GM19240 (cell line): ENCODE measurements at regions not wholly inside any gene's neighbourhood (a gene's known extent, or its start where the extent isn't known, plus 50 kb on each side); places are given as distances from the start of the nearest gene placed in this dataset.

Experiments used
- DNase-seq: peaks from one replicate; pipeline ENCODE4 v3.0.0; 2011; ENCODE audit warnings: low spot score; ENCODE audit not compliant: insufficient read length

- DNase-seq, result no peak
These were observed 59.9 kb downstream of the BMP4 start for GRCh38 chr14:53896726-53897125.

DNA sequence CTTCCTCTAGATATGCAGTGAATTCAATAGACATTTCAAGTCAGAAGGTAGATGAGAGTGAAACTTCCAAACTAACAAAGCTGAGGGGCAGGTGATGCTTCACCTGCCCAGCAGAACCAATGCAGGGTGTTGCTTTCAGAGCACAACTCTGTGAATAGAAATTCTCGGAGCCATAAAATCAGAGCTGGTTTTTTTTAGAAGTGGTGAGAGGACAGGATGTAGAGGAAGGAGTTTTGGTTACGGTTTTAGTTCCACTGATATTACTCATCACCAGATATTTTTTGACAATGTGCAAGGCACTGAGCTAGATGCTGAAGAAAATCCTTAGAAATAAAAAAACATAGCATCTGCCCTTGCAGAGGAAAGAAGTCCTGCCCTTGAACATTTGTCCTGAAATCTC lies 62.2 kb downstream of the BMP4 start:
- peak; percentile 22 for DNase-seq

GRCh38 chr14:53893374-53893773 lies 63.3 kb downstream of the BMP4 start:
- DNase-seq, result no peak

GRCh38 chr14:53890611-53891101 lies 66.0 kb downstream of the BMP4 start:
- DNase-seq, result no peak

DNA sequence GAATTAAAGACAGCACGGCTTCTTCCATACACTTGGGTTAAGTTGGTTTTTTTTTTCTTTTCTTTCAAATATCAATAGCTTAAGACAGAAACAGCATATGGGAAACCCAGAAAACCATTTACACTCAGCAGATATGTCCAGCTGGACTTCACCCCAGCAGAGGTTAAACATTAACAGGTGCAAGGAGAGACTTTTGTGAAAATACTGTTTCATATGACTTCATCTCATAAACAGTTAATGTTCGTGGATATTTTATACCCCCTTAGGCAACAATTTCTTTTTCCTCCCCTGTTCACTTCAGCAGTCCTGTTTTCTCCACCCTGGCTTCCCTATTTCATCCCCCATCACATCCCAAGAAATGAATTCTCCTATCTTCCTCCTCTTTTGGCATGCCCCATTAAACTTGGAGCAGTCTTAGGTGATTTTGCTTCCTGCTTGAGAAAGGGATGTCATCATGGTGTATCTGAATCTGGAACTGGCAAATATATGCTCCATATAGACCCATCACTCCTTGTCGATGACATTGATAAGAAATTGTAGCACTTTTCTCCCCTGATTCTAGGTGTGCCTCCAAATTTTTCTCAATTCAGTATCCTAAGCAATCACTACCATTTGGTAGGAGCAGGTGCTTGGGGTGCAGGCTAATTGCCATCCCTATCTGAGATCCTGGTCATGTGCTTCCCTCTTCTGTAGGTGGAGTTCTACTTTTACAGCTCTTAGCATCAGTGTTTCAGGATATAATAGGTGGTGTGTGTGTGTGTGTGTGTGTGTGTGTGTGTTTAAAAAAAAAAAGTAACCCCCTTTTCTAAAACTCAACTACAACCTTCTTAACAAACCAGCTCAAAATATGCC lies 67.9 kb downstream of the BMP4 start:
- DNase-seq, result no peak

- no peak for DNase-seq
These were observed 71.4 kb downstream of the BMP4 start for GRCh38 chr14:53885136-53885640.

- no peak for DNase-seq
These were observed 72.0 kb downstream of the BMP4 start for GRCh38 chr14:53884601-53885000.

DNA sequence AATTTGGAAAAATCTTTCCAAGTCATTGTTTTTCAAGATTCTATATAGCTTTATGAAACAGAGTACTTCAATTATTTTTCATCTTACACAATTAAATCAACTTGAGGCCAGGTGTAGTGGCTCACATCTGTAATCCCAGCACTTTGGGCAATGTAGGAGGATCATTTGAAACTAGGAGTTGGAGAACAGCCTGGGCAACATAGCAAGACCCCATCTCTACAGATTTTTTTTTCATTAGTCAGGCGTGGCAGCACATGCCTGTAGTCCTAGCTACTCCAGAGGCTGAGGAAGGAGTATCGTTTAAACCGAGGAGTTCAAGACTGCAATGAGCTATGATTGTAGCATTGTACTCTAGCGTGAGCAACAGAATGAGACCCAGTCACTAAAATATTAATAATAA lies 72.9 kb downstream of the BMP4 start:
- no peak for DNase-seq

DNA sequence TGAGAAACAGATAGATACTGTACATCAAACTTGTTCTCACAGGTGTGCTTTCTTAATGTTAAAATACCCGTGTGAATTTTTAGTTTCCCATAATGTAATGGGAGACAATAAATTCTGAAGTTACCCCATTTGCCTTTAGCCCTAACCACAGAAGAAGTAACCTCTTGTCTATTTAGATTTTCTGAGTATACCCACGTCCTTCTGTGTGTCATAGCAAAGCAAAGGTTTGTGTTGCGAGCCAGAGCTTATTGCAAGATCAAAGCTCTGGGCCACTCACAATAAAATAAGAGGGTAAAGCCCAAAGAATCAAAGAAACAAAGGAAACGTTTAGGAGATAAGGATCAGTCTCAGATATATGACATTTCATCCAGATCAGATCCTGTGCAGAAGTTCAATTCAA lies 73.9 kb downstream of the BMP4 start:
- DNase-seq, result no peak

GRCh38 chr14:53881921-53882320 lies 74.7 kb downstream of the BMP4 start:
- no peak for DNase-seq

DNA sequence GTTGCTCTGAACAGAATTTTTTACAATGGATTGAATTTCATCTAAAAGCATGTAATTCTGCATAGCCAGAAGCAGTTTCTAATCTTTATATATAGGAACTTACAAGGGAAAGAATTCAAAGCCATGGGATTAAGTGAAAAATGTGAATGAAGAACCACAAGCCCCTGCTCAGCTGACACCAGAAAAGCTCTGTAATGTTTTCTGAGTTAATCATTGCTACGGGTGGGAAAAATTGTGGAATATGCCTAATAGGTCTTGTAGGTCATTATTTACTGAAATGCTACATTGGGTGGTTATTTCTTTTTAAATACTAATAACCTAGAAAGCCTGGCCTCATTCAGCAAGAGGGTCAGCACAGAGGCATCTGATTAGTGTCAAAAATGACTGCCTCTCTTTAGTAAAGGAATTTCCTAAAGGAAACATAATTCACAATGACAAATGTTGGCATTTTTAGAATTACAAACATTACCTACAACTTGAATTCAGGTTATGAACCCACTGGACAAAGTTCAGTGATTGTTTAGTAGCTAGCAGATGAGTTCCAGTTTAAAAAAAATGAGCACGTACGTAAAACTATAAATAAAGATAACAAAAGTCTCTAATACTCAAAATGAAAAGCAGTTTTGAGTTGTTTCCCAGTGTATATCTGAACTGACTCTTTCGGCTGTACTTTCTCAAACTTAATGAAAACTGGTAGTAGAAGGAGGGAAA lies 75.3 kb downstream of the BMP4 start:
- no peak for DNase-seq

DNA sequence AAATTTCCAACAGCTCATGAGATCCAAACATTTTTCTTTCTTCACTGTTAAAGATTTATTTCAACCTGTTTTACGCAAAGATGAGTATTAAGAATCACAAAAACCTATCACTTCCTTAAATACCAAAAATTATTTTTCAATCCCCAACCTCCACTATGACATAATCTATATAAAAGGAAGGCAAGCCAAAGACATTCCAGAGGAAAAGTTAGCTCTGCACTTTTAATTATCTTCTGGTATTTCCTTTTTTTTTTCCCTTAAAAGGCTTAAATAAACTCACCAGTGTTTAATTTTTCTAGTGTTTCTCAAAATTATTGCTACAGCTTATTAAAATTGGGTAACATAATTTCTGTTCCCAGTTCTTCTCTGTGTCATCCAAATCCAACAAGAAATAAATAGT lies 75.9 kb downstream of the BMP4 start:
- no peak for DNase-seq

GRCh38 chr14:53879747-53880146 lies 76.9 kb downstream of the BMP4 start:
- no peak for DNase-seq

DNA sequence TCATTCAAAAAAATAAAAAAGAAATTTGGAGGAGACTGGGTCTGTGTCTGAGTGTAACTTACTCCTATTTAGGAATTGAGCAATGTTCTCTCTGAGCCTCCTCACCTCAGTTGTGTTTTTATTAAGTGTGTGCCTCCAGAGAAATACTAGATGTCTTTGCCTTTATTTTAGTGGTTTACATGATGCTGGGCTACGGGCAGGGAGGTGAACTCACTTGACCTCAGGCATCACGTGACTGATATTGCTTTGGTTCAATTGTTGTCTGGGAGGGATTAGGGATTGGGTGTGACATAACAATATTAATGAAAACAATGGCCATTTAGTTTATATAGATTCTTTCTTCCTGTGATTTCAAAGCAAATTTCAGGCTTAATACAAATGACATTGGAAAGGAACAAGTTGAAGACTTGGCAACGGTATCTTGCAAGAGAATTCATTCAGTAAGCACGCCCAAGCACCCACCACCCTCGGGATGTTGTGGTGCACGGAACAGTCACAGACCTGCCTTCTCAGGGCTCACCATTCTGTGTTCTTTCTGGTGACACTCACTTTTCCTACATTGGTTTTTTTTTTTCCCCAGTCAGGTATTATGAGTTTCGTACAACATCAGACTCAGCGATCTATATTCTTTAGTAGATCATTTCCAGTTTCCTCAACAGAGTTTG lies 77.5 kb downstream of the BMP4 start:
- no peak for DNase-seq

DNA sequence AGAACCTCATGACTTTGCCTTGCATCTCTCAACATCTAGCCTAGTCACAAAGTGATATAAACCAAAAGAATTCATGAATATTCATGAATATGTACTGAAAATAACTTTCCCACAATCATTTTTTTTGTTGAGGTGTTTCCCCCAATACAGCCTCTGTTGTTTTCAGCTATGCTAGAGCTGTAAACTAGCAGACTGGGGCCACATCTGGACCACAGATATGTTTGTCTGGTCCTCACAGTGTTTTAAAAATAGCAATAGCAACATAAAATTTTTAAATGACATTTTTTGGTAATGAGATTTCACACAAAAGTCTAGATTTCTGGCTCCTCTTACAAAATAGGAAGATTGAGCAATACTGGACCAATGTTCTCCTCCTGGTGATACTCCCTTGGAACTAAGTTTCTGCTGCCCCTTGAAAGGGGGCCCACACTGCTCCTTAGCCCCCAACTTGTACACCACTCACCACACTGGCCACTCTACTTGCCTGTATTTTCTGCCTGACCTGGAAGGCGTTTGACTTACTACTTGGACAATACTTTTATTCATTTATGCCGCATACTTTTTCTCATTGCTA lies 81.2 kb downstream of the BMP4 start:
- DNase-seq, result no peak

- DNase-seq, result no peak
These were observed 81.9 kb downstream of the BMP4 start for GRCh38 chr14:53874704-53875103.

GRCh38 chr14:53872681-53873089 lies 83.9 kb downstream of the BMP4 start:
- no peak for DNase-seq

- DNase-seq, result no peak
These were observed 84.7 kb downstream of the BMP4 start for GRCh38 chr14:53871951-53872350.

GRCh38 chr14:53871011-53871410 lies 85.6 kb downstream of the BMP4 start:
- no peak for DNase-seq

DNA sequence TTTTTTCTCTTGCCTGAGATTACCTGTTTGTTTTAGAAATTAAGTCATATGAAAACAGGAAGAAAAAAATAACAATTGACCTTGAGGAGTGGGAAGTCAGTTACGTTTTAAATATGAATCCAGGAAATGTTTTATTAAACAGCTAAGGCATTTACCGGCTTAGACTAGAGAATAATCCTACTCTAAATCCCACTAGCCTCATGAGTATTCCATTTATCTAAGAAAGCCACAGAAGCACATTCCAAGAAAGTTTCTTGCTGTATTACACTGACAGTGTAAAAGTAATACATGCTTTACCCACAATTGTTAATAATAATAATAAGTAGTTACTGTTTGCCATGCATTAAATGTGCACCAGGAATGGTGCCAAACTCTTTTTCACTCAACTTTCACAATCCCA lies 90.9 kb downstream of the BMP4 start:
- DNase-seq, result no peak

DNA sequence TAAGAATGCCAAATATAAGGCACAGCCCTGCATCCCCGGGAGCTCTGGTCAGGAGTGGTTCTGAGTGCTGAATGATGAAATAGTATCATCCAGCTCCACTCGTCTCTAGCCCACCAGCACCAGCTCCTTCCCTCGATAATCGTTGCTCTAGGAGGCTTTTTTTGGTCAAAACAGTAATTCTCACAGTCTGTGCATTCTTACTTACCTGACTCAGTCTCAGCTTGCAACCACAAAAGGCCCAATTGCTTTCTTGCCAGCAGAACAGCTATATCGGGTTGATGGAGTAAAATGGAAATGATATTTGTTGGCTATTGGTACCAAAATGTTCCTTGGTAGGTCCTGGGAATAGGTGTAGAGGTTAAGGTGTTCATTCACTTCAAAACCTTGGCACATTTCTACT lies 94.8 kb downstream of the BMP4 start:
- DNase-seq, result no peak

- no peak for DNase-seq
These were observed 98.3 kb downstream of the BMP4 start for GRCh38 chr14:53858345-53858684.
